Renal cortex interstitium (tissue), 11 donors: ENCODE measurements at regions not wholly inside any gene's neighbourhood (a gene's known extent, or its start where the extent isn't known, plus 50 kb on each side); places are given as distances from the start of the nearest gene placed in this dataset.
A peak's percentile ranks its signal among the peaks of the same experiment; 100 is the strongest.

Source experiments
- DNase-seq, 11 donors: peaks; one replicate each; pipeline ENCODE4 v3.0.0-alpha.2; 2013; ENCODE audit warnings: low read depth in 9 of 11, low spot score in 4 of 11; ENCODE audit errors: extremely low read depth in 1 of 11

- DNase-seq, result no peak
Measured at GRCh38 chr1:10928654-10929053, 83.8 kb upstream of the TARDBP start.

GRCh38 chr1:10932088-10932487, 80.4 kb upstream of the TARDBP start:
- DNase-seq, result no peak

GRCh38 chr1:10934150-10934818, 78.2 kb upstream of the TARDBP start:
- DNase-seq, result no peak

- DNase-seq, result no peak
Measured at GRCh38 chr1:10935246-10935645, 77.2 kb upstream of the TARDBP start.

- no peak for DNase-seq
Measured at GRCh38 chr1:10935724-10936123, 76.7 kb upstream of the TARDBP start.

- no peak for DNase-seq
Measured at GRCh38 chr1:10936998-10937901, 75.2 kb upstream of the TARDBP start.

- no peak for DNase-seq
Measured at GRCh38 chr1:10938741-10939417, 73.6 kb upstream of the TARDBP start.

- peak in 4 of 11 donors; percentile 17 to 49 (median 38) for DNase-seq
Measured at GRCh38 chr1:10939654-10940450, 72.6 kb upstream of the TARDBP start.

GRCh38 chr1:10940451-10940804, 72.0 kb upstream of the TARDBP start:
- no peak for DNase-seq

- no peak for DNase-seq
Measured at GRCh38 chr1:10940838-10941237, 71.6 kb upstream of the TARDBP start.

- DNase-seq, result peak in 8 of 11 donors; percentile 41 to 61 (median 50)
Measured at GRCh38 chr1:10941891-10942541, 70.4 kb upstream of the TARDBP start.

GRCh38 chr1:10942542-10942912, 69.9 kb upstream of the TARDBP start:
- DNase-seq, result no peak

- no peak for DNase-seq
Measured at GRCh38 chr1:10943041-10943440, 69.4 kb upstream of the TARDBP start.

- DNase-seq, result peak in 3 of 11 donors; percentile 17 to 46 (median 40)
Measured at GRCh38 chr1:10943991-10944730, 68.3 kb upstream of the TARDBP start.

GRCh38 chr1:10945991-10946509, 66.4 kb upstream of the TARDBP start:
- DNase-seq, result no peak

- DNase-seq, result no peak
Measured at GRCh38 chr1:10947181-10947580, 65.3 kb upstream of the TARDBP start.

- DNase-seq, result no peak
Measured at GRCh38 chr1:10947691-10948462, 64.6 kb upstream of the TARDBP start.
